ENCODE measurements at regions not wholly inside any gene's neighbourhood (a gene's known extent, or its start where the extent isn't known, plus 50 kb on each side); places are given as distances from the start of the nearest gene placed in this dataset.

DNA sequence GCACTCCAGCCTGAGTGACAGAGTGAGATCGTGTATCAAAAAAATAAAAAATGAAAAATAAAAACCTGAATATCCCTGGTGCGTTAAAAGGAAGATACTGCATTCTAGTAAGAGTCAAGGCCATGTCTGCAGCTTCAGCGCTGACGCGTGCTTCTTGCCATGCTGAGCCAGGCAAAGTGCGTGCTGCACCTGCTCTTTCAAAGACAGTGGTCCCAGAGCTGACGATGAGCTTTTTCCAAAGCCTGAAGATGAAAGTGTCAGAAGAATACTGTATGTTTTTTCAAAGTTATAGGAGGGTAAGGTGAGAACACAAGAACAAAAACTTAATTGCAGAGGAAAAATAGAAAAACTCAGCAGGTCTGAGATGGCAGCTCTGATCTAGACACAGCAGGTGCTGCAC lies 115.1 kb downstream of the RNASET2 start:
- DNase-seq, result no peak

- DNase-seq, result no peak
Measured at GRCh38 chr6:166839569-166839968, 116.8 kb downstream of the RNASET2 start.

DNA sequence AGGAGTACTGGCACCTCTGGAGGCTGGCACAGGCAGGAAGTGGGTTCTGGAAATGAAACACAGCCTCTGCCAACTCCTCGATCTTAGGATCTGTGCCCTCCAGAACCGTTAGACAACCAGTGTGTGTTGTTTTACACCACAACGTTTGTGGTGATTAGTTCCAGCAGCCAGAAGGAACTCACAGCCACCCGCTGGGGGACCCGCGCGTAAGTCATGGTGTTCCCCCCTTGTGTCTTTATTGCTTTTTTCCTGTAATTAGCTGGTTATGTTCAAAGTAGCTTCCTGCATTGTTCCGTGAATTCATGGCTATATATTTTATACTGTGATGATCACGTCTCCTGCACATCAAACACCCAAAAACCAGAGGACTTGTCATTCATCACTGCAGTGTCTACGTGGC lies 117.4 kb downstream of the RNASET2 start:
- DNase-seq, result no peak

- no peak for DNase-seq
Measured at GRCh38 chr6:166836785-166837718, 119.3 kb downstream of the RNASET2 start.

DNA sequence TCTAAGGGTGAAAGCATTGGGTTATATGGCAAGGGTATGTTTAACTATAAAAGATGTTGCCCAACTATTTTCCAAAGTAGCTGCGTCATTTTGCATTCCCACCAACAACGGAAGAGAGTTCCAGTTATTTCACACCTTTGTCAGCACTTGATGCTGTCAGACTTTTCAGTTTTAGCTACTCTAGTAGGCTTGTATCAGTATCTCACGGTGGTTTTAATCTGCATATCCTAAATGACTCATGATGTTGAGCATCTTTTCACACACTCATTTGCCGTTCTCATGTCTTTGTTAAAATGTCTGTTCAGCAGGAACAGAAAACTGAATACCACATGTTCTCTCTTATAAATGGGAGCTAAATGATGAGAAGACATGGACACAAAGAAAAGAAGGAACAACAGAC lies 122.3 kb downstream of the RNASET2 start:
- DNase-seq, result no peak

GRCh38 chr6:166830891-166831363 lies 125.4 kb downstream of the RNASET2 start:
- no peak for DNase-seq

DNA sequence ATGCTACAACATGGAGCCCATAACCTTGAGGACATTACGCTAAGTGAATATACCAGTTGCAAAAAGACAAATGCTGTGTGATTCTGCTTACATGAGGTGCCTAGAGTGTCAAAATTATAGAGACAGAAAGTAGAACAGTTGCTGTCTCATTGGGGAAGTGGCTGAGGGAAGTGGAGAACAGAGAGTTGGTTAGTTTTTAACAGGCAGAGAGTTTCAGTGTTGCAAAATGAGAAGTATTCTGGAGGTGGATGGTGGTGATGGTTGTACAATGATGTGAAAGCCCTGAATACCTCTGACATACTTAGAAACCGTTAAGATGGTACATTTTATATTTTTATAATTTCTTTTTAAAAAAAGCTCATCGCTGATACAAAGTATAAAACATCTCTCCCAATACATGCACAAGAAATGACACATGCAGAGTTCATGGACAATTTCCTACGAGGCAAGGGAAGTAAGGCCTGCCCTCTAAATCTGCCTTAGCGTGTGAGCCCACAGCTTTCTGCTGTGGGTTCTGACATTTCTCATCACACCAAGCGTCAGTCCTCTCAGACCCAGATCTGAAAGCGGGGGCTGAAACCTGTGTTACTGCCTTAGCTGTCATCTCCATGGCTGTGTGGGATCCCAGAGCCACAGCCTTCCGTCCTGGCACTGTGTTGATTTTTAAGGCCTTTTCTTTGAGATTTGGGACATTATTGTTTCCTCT lies 126.0 kb downstream of the RNASET2 start:
- peak; percentile 35 for DNase-seq

DNA sequence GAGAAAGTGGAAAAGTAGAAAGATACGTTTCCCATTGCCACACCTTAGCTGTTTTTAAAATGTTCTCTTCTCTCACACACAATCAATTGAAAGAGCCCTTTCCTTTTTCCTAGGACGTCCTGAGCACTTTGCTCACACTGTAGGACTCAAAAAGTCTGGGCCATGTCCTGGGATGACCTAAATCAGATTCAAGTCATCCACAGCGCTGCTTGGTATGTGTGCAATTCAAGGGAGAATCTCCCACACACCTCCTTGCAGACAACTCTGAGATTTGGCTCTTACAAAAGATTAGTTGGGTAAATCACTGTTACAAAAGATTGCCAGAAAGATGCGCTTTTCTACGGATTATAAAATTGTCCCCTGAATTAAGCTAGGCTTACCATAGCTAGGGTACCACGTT lies 130.1 kb downstream of the RNASET2 start:
- no peak for DNase-seq

DNA sequence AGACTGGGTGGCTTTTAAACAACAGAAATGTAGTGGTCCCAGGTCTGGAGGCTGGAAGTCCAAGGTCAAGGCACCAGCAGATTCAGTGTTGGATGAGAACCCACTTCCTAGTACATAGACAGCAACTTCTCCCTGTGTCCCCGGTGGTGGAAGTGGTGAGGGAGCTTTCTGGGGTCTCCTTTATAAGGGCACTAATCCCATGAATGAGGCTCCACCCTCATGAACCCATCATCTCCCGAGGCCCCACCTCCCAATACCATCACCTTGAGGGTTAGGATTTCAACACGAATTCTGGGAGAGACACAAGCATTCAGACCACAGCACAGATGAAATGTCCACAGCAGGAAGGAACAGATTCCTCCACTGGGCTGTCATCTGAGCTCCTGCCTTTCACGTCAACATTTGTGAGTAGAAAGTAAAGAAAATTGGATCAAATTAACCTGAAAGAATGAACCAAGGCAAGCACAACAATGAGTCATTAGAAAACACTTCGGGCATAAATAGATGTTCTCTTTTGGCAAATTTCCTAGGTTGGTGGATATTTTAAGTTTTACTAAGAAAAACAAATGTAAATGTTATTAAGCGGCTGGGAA lies 130.7 kb downstream of the RNASET2 start:
- DNase-seq, result no peak

DNA sequence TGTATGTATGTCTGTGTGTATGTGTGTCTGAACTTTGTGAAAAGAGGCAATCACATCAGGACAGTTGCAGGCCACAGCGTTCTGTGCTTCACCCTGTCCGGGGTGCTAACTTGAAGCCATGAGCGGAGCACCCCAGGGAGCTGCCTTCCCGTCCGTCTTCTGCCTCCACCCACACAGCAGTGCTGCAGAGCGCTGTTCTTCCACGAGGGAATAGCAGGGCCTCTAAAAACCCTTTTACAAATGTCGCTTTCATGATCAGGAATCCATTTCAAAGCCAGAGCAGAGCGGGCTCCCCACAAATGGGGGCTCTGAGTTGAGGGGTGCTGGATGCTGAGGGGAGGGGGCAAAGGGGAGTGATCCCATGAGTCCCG lies 131.5 kb downstream of the RNASET2 start:
- DNase-seq, result no peak

GRCh38 chr6:166824146-166824879 lies 132.0 kb downstream of the RNASET2 start:
- no peak for DNase-seq

- DNase-seq, result no peak
Measured at GRCh38 chr6:166822609-166823008, 133.7 kb downstream of the RNASET2 start.

GRCh38 chr6:166820483-166820882 lies 135.9 kb downstream of the RNASET2 start:
- DNase-seq, result no peak

GRCh38 chr6:166820070-166820469 lies 136.3 kb downstream of the RNASET2 start:
- DNase-seq, result no peak

DNA sequence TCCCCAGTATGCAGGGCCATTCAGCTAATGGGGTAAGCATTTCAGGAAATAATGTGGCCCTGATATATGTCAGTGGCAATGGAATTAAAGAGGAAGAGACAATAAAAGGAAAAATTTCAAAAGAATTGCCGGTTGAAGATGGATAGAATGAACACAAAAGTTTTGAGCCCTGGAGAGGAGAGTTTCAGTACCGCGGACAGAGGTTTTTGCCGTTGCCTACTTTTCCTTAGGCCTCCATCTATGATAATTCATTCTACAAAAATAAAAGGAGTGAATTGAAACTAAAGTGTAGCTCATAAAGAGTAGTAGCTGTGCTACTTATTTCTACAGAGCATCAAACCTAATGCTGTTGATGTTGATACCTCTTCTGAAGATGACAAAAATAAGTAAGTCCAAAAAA lies 140.7 kb downstream of the RNASET2 start:
- DNase-seq, result no peak

DNA sequence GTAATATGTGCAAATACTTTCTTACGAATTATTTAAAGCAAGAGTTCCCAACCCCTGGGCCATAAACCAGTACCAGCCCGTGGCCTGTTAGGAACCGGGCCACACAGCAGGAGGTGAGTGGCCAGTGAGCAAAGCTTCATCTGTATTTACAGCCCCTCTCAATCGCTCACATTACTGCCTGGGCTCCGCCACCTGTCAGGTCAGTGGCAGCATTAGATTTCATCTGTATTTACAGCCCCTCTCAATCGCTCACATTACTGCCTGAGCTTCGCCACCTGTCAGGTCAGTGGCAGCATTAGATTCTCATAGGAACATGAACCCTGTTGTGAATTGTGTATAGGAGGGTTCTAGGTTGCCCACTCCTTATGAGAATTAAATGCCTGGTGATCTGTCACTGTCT lies 142.0 kb downstream of the RNASET2 start:
- no peak for DNase-seq

- no peak for DNase-seq
Measured at GRCh38 chr6:166813461-166813860, 142.9 kb downstream of the RNASET2 start.

GRCh38 chr6:166810864-166811263 lies 145.5 kb downstream of the RNASET2 start:
- no peak for DNase-seq

- DNase-seq, result no peak
Measured at GRCh38 chr6:166809721-166810120, 146.6 kb downstream of the RNASET2 start.

DNA sequence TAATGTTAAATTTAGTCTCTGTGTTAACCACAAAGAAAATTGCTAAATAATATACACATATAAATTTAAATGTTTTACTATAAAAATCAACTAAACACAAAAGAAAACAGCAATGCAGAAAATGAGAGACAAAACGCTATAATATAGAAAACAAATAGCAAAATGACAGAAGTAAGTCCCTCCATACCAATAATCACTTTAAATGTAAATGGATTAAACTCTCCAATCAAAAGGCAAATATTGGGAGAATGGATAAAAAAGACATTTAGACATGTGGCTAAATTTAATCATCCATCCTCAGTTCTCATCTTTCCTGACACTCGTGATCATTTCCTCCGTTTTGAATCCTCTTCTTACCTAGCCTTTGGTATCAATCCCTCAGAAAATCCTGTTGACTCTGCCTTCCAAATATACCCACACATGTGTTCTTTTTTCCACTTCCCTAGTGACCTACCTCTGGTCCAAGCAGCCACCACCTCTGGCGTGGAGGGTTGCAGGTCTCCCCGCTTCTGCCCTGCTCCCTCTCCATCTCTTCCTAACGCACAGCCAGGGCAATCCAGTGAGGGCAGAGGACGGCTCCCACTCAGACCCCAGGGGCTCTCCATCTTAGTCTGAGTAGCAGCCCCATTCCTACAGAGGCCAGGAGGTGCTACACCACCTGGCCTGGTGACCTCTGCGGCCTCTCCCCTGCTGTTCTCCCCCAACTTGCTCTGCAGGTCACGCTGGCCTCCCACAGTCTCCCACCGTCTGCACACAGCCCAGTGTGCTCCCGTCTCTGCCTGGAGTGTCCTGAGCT lies 149.2 kb downstream of the RNASET2 start:
- DNase-seq, result no peak

DNA sequence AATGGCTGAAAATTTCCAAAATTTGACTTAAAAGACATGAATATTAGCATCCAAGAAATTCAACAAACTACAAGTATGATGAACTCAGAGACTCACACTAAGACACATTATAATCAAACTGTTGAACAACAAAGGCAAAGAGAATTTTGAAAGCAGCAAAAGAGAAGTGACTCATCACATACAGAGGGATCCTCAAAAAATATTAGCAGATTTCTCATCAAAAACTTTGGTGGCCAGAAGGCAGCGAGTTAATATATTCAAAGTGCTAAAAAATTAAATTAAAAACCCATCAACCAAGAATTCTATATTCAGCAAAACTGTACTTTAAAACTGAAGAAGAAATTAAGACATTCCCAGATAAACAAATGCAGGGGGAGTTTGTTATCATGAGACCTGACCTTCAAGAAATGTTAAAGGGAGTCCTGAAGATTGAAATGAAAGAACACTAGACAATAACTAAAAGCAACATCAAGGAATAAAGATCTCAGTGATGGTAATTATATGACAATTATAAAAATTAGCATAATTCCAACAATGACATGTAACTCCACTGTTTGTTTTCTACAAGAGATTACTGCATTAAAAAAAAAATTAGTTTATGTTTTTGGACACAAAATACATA lies 150.0 kb downstream of the RNASET2 start:
- DNase-seq, result no peak

- DNase-seq, result no peak
Measured at GRCh38 chr6:166803471-166803870, 152.9 kb downstream of the RNASET2 start.

Measured in stimulated activated CD4-positive, alpha-beta T cell treated with anti-CD3 and anti-CD28 coated beads, Interleukin-15, amount 100 ng/mL, for 24 hours (primary cell).